A673 (cell line): ENCODE measurements at regions not wholly inside any gene's neighbourhood (a gene's known extent, or its start where the extent isn't known, plus 50 kb on each side); places are given as distances from the start of the nearest gene placed in this dataset.

ENCODE experiments used
- EZH2 ChIP-seq: fragments of 200-600 bp; sonication (generic); IDR thresholded peaks from 2 replicates; pipeline ENCODE4 v1.6.1; 2017; ENCODE audit warnings: borderline replicate concordance, low read depth, mild to moderate bottlenecking, mixed read lengths, antibody characterized with exemption, low read length; ENCODE audit not compliant: poor library complexity, severe bottlenecking
- TF ChIP-seq, protein P1 (sequence below): fragments of 300-800, 200-600 bp; sonication (generic); conservative IDR thresholded peaks from 2 replicates; pipeline ENCODE4 v1.5.1; 2017; ENCODE audit warnings: low read depth, mild to moderate bottlenecking, antibody characterized with exemption, low read length, moderate library complexity, mixed read lengths

DNA sequence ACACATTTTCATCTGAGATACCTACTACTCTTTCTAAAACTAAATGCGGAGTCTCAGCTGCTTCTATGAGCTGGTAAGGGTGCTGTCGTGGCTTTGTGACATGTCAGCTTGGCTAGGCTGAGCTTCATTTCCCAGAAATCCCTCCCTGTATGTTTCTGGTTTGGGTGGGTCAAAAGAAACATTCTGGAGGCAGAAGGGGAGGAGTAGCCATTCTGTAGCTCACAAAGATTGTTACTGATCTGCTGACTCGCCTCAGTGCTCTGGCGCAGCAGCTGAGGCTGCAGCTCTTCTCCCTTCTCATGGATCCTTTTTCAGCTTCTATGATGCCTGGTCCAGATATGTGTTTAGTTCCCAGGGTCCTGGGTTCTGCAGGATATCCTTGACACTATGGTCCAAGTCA lies 114.7 kb downstream of the RAP2A start:
- TF ChIP-seq EZH2 = no peak
- TF ChIP-seq, protein P1, sequence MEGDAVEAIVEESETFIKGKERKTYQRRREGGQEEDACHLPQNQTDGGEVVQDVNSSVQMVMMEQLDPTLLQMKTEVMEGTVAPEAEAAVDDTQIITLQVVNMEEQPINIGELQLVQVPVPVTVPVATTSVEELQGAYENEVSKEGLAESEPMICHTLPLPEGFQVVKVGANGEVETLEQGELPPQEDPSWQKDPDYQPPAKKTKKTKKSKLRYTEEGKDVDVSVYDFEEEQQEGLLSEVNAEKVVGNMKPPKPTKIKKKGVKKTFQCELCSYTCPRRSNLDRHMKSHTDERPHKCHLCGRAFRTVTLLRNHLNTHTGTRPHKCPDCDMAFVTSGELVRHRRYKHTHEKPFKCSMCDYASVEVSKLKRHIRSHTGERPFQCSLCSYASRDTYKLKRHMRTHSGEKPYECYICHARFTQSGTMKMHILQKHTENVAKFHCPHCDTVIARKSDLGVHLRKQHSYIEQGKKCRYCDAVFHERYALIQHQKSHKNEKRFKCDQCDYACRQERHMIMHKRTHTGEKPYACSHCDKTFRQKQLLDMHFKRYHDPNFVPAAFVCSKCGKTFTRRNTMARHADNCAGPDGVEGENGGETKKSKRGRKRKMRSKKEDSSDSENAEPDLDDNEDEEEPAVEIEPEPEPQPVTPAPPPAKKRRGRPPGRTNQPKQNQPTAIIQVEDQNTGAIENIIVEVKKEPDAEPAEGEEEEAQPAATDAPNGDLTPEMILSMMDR = no peak
